AG10803 (cell line): ENCODE measurements at regions not wholly inside any gene's neighbourhood (a gene's known extent, or its start where the extent isn't known, plus 50 kb on each side); places are given as distances from the start of the nearest gene placed in this dataset.

Experiments used
- DNase-seq: peaks from one replicate; pipeline ENCODE4 v3.0.0; 2010; ENCODE audit warnings: low read depth
- H3K4me3 ChIP-seq: 2 replicates; pipeline ENCODE4 v1.5.1; 2011; ENCODE audit warnings: mild to moderate bottlenecking, low read length, control low read depth
- TF ChIP-seq, protein P1 (sequence below): conservative IDR thresholded peaks from 2 replicates; pipeline ENCODE4 v1.5.1; 2011; ENCODE audit warnings: mild to moderate bottlenecking, low read length, control low read depth, inconsistent platforms

DNA sequence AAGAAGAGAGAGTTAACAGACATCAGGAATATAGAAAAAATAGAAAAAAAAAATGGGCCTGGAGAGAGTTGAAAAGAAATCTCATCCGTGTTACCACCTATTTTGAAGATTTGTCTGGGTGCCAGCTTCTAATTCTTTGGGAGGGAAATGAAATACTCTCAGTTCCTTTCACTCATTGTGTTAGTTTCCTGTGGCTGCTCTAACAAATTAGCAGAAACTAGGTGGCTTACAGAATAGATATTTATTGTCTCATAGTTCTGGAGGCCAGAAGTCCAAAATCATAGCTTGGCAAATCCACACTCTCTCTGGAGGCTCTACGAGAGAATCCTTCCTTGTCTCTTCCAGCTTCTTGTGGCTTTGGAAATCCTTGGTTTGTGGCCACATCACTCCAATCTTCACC, 225.1 kb upstream of the BTBD3 start:
- TF ChIP-seq, protein P1, sequence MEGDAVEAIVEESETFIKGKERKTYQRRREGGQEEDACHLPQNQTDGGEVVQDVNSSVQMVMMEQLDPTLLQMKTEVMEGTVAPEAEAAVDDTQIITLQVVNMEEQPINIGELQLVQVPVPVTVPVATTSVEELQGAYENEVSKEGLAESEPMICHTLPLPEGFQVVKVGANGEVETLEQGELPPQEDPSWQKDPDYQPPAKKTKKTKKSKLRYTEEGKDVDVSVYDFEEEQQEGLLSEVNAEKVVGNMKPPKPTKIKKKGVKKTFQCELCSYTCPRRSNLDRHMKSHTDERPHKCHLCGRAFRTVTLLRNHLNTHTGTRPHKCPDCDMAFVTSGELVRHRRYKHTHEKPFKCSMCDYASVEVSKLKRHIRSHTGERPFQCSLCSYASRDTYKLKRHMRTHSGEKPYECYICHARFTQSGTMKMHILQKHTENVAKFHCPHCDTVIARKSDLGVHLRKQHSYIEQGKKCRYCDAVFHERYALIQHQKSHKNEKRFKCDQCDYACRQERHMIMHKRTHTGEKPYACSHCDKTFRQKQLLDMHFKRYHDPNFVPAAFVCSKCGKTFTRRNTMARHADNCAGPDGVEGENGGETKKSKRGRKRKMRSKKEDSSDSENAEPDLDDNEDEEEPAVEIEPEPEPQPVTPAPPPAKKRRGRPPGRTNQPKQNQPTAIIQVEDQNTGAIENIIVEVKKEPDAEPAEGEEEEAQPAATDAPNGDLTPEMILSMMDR, result no peak
- no peak for DNase-seq

DNA sequence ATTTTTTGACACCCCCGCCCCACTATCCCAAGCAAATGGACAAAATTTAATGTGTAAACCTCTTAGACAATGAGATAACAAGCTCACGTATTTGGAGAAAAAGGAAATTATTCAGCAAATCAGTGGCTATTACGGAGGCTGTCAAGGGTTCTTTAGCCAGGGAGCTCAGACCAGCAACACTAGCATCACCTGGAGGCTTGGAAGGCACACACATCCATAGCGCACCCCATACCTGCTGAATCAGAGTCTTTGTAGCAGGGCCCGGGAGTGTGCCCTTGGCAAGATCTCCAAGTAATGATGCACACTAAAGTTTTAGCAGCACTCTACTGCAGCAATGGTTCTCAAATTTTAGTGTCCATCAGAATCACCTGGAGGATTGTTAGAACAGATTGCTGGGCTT, 223.2 kb upstream of the BTBD3 start:
- H3K4me3 ChIP-seq, result no peak overlapping the region
- no peak for DNase-seq
- TF ChIP-seq, protein P1, result no peak

More for the DNA sequence above, 225.1 kb upstream of the BTBD3 start:
- no peak overlapping the region for H3K4me3 ChIP-seq

DNA sequence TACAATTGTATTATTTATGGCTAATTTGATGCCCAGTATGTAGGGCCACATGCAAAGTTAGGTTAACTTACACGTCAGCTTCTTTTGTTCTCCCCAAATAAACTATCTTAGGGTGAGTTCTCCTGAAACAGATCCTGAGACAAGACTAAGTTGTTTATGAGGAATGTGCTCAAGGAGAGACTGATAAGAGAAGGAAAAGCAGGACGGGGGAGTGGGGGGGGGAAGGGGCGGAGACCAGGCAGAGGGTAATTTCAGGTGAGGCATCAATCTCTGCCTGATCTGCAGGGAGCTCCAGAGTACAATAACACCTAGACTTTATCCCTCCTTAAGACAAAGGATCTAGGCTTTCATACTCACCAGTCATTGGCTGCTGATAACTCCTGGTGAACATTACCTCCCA, 220.6 kb upstream of the BTBD3 start:
- TF ChIP-seq, protein P1, result no peak

DNA sequence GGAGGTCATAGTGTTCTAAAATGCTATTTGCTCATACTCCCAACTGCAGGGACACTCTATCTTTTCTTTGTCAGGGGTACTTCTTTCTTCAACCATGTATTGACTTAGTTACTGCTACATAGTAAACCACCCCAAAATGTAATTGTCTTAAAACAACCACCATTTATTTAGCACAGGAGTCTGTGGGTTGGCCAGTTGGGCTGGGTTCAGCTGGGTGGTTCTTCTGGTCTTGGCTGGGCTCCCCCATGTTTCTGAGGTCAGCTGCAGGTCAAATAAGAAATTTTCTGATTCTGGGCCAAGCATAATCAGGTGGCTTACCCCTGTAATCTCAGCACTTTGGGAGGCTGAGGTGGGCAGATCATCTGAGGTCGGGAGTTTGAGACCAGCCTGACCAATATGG, 220.0 kb upstream of the BTBD3 start:
- no peak overlapping the region for H3K4me3 ChIP-seq
- TF ChIP-seq, protein P1, result no peak
- no peak for DNase-seq

More for the DNA sequence above, 220.6 kb upstream of the BTBD3 start:
- H3K4me3 ChIP-seq, result no peak overlapping the region
- DNase-seq, result no peak

DNA sequence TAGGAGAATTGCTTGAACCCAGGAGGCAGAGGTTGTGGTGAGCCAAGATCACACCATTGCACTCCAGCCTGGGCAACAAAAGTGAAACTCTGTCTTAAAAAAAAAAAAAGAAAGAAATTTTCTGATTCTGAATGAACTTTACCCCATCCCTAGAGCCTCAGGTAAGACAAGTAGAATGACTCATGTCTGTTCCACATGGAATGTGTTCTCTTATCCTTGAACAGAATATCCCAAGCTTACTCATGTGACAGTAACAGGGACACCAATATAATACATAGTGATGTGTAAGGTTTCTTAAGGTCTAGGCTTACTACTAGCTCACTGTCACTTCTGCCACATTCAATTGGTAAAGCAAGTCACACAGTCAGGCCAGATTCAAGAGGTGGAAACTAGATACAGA, 219.6 kb upstream of the BTBD3 start:
- TF ChIP-seq, protein P1, result no peak
- H3K4me3 ChIP-seq, result no peak overlapping the region

DNA sequence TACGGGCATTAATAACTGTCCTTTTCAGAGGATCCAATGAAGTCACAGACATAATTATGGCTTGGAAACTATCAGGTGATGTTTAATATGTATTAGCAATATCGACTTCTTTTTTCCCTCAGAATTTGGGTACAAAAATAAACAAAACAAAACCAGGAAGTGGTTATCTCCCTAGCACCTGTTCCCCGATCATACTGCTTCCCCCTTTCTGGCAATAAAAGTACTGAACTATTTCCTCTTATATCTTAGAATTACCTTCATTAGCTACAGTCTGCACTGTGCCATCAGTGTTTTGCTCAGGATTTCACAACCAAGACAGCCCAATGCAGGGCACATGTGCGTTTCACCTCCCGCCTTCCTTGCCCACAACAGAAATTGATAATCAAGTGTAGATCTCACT, 216.9 kb upstream of the BTBD3 start:
- H3K4me3 ChIP-seq, result no peak overlapping the region
- no peak for DNase-seq
- TF ChIP-seq, protein P1, result no peak

More for the DNA sequence above, 219.6 kb upstream of the BTBD3 start:
- DNase-seq, result no peak

DNA sequence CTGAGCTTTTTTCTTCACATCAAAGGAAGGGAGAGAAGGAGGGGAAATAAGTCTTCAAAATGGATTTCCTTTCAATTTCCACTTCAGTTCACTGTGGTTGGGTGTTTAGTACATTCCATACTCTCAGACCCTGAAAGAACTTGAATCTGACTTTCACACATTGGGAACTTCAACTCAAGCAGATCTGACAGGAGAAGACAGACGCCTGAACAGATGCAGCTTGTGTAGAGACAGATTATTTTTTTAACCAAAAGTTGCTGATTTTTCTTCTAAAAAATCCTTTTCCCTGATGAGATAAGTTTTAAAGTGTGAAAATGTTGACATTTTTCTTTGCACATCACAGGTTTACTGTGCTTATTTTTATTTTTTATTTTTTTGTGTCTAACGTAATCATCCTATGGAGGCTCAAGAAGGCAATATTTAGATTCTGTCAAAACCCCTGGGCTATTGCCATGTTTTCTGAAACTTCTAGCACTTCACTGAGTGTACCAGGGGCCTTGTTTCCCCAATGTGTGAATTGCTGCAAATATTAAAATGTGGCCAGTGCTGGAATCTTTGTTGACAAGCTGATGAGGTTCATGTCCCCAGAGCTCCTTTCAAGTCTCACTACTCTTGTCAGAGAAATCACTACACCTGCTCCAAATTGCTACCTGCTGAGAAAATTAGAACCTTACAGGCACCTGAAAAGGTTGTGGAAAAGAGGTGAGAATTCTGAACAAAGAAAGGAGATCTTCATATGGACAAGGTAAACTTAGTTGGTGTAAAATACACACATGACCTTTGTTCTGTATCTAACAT, 214.8 kb upstream of the BTBD3 start:
- no peak for DNase-seq
- TF ChIP-seq, protein P1, result no peak
- no peak overlapping the region for H3K4me3 ChIP-seq
